HG03175 (cell line): ENCODE measurements at regions not wholly inside any gene's neighbourhood (a gene's known extent, or its start where the extent isn't known, plus 50 kb on each side); places are given as distances from the start of the nearest gene placed in this dataset.
"Not testable (repeated sequence)": the region's sequence is repeated elsewhere in the genome, so short reads cannot be mapped to it uniquely, and the experiment has no call there.

Experiments
- ATAC-seq: cut with Tn5 transposase; IDR thresholded peaks from one replicate; pipeline ENCODE4 v1.9.1; 2021; ENCODE audit warnings: mild to moderate bottlenecking, moderate library complexity; ENCODE audit not compliant: unreplicated experiment

- not testable (repeated sequence) for ATAC-seq
These were observed 735.1 kb upstream of the SGO1 start for GRCh38 chr3:20921112-20921511.

- ATAC-seq: no peak
These were observed 731.1 kb upstream of the SGO1 start for GRCh38 chr3:20916951-20917606.

GRCh38 chr3:20914310-20914709 lies 728.3 kb upstream of the SGO1 start:
- no peak for ATAC-seq

- no peak for ATAC-seq
These were observed 726.4 kb upstream of the SGO1 start for GRCh38 chr3:20912406-20912805.

- no peak for ATAC-seq
These were observed 723.5 kb upstream of the SGO1 start for GRCh38 chr3:20909511-20909910.

- no peak for ATAC-seq
These were observed 719.3 kb upstream of the SGO1 start for GRCh38 chr3:20905210-20905805.

- ATAC-seq: no peak
These were observed 718.7 kb upstream of the SGO1 start for GRCh38 chr3:20904671-20905070.

- no peak for ATAC-seq
These were observed 713.0 kb upstream of the SGO1 start for GRCh38 chr3:20898962-20899361.

- ATAC-seq: no peak
These were observed 704.1 kb upstream of the SGO1 start for GRCh38 chr3:20890111-20890519.

GRCh38 chr3:20878691-20879090 lies 692.7 kb upstream of the SGO1 start:
- ATAC-seq: no peak

GRCh38 chr3:20873235-20873634 lies 687.2 kb upstream of the SGO1 start:
- no peak for ATAC-seq

GRCh38 chr3:20870106-20870899 lies 684.3 kb upstream of the SGO1 start:
- ATAC-seq: no peak

GRCh38 chr3:20865803-20866202 lies 679.8 kb upstream of the SGO1 start:
- no peak for ATAC-seq

GRCh38 chr3:20861454-20861853 lies 675.4 kb upstream of the SGO1 start:
- ATAC-seq: no peak

GRCh38 chr3:20857636-20858035 lies 671.6 kb upstream of the SGO1 start:
- no peak for ATAC-seq

- ATAC-seq: no peak
These were observed 667.9 kb upstream of the SGO1 start for GRCh38 chr3:20853890-20854289.

- ATAC-seq: no peak
These were observed 666.7 kb upstream of the SGO1 start for GRCh38 chr3:20852712-20853111.

GRCh38 chr3:20849975-20850374 lies 664.0 kb upstream of the SGO1 start:
- ATAC-seq: no peak

GRCh38 chr3:20846832-20847231 lies 660.8 kb upstream of the SGO1 start:
- ATAC-seq: no peak

- ATAC-seq: no peak
These were observed 660.1 kb upstream of the SGO1 start for GRCh38 chr3:20846066-20846465.

- ATAC-seq: no peak
These were observed 658.8 kb upstream of the SGO1 start for GRCh38 chr3:20844851-20845250.
